ENCODE measurements at regions not wholly inside any gene's neighbourhood (a gene's known extent, or its start where the extent isn't known, plus 50 kb on each side); places are given as distances from the start of the nearest gene placed in this dataset.

- no peaks in the 10 kb centered on the region for H3K4me1 Mint-ChIP-seq
- no peak for ATAC-seq
- H3K4me3 Mint-ChIP-seq = no peak overlapping the region
- H3K9me3 Mint-ChIP-seq = no peaks in the 10 kb centered on the region
- H3K27ac Mint-ChIP-seq = no peak overlapping the region
- H3K27me3 Mint-ChIP-seq = peaks cover 19% of the 10 kb centered on the region
- H3K36me3 Mint-ChIP-seq = no peaks in the 10 kb centered on the region
Measured at GRCh38 chr10:70960783-70961570, 72.6 kb upstream of the PCBD1 start.

GRCh38 chr10:70962686-70963085 is 74.3 kb upstream of the PCBD1 start:
- Mint-ChIP-seq H3K9me3 (no peaks in the 10 kb centered on the region), H3K4me3 (no peak overlapping the region), H3K36me3 (no peaks in the 10 kb centered on the region), H3K27me3 (peaks cover 20% of the 10 kb centered on the region), H3K4me1 (no peaks in the 10 kb centered on the region), H3K27ac (no peak overlapping the region)
- no peak for ATAC-seq

- Mint-ChIP-seq H3K27ac (no peak overlapping the region), H3K9me3 (no peaks in the 10 kb centered on the region)
Measured at GRCh38 chr10:70963271-70963670, 74.9 kb upstream of the PCBD1 start.

GRCh38 chr10:70964245-70964644 is 75.9 kb upstream of the PCBD1 start:
- Mint-ChIP-seq H3K9me3 (no peaks in the 10 kb centered on the region), H3K4me1 (no peaks in the 10 kb centered on the region), H3K27ac (no peak overlapping the region), H3K36me3 (no peaks in the 10 kb centered on the region), H3K27me3 (peaks cover 31% of the 10 kb centered on the region), H3K4me3 (no peak overlapping the region)
- no peak for ATAC-seq

More at GRCh38 chr10:70963271-70963670, 74.9 kb upstream of the PCBD1 start:
- ATAC-seq = no peak
- peaks cover 22% of the 10 kb centered on the region for H3K27me3 Mint-ChIP-seq
- H3K4me3 Mint-ChIP-seq = no peak overlapping the region
- no peaks in the 10 kb centered on the region for H3K36me3 Mint-ChIP-seq
- no peaks in the 10 kb centered on the region for H3K4me1 Mint-ChIP-seq

- peaks cover 38% of the 10 kb centered on the region for H3K27me3 Mint-ChIP-seq
- ATAC-seq = no peak
Measured at GRCh38 chr10:70964881-70965280, 76.5 kb upstream of the PCBD1 start.

GRCh38 chr10:70965566-70965965 is 77.2 kb upstream of the PCBD1 start:
- ATAC-seq = no peak
- Mint-ChIP-seq H3K9me3 (no peaks in the 10 kb centered on the region), H3K4me3 (no peak overlapping the region), H3K4me1 (no peaks in the 10 kb centered on the region), H3K27me3 (peaks cover 45% of the 10 kb centered on the region), H3K27ac (no peak overlapping the region), H3K36me3 (no peaks in the 10 kb centered on the region)

More at GRCh38 chr10:70964881-70965280, 76.5 kb upstream of the PCBD1 start:
- Mint-ChIP-seq H3K4me3 (no peak overlapping the region), H3K27ac (no peak overlapping the region), H3K9me3 (no peaks in the 10 kb centered on the region), H3K36me3 (no peaks in the 10 kb centered on the region), H3K4me1 (no peaks in the 10 kb centered on the region)

- Mint-ChIP-seq H3K27ac (no peak overlapping the region), H3K9me3 (no peaks in the 10 kb centered on the region), H3K27me3 (peaks cover 46% of the 10 kb centered on the region), H3K36me3 (no peaks in the 10 kb centered on the region), H3K4me1 (no peaks in the 10 kb centered on the region), H3K4me3 (no peak overlapping the region)
- no peak for ATAC-seq
Measured at GRCh38 chr10:70966646-70967553, 78.5 kb upstream of the PCBD1 start.

GRCh38 chr10:70967591-70968587 is 79.5 kb upstream of the PCBD1 start:
- H3K9me3 Mint-ChIP-seq = no peaks in the 10 kb centered on the region
- H3K4me3 Mint-ChIP-seq = no peak overlapping the region
- H3K4me1 Mint-ChIP-seq = no peaks in the 10 kb centered on the region
- H3K27ac Mint-ChIP-seq = no peak overlapping the region
- no peaks in the 10 kb centered on the region for H3K36me3 Mint-ChIP-seq
- H3K27me3 Mint-ChIP-seq = peaks cover 41% of the 10 kb centered on the region
- ATAC-seq = no peak

GRCh38 chr10:70969188-70969587 is 80.8 kb upstream of the PCBD1 start:
- peaks cover 34% of the 10 kb centered on the region for H3K27me3 Mint-ChIP-seq
- H3K4me1 Mint-ChIP-seq = no peaks in the 10 kb centered on the region
- no peak overlapping the region for H3K27ac Mint-ChIP-seq
- no peak overlapping the region for H3K4me3 Mint-ChIP-seq
- no peak for ATAC-seq
- no peaks in the 10 kb centered on the region for H3K36me3 Mint-ChIP-seq
- no peaks in the 10 kb centered on the region for H3K9me3 Mint-ChIP-seq

- Mint-ChIP-seq H3K27ac (no peak overlapping the region), H3K36me3 (no peaks in the 10 kb centered on the region), H3K9me3 (peaks cover under 1% of the 10 kb centered on the region)
Measured at GRCh38 chr10:70970830-70971229, 82.5 kb upstream of the PCBD1 start.

GRCh38 chr10:70973275-70973674 is 84.9 kb upstream of the PCBD1 start:
- H3K4me3 Mint-ChIP-seq = no peak overlapping the region
- no peak overlapping the region for H3K27ac Mint-ChIP-seq
- ATAC-seq = no peak
- H3K27me3 Mint-ChIP-seq = peaks cover 34% of the 10 kb centered on the region
- no peaks in the 10 kb centered on the region for H3K4me1 Mint-ChIP-seq
- peaks cover 6% of the 10 kb centered on the region for H3K9me3 Mint-ChIP-seq
- H3K36me3 Mint-ChIP-seq = no peaks in the 10 kb centered on the region

More at GRCh38 chr10:70970830-70971229, 82.5 kb upstream of the PCBD1 start:
- Mint-ChIP-seq H3K4me3 (no peak overlapping the region), H3K4me1 (no peaks in the 10 kb centered on the region), H3K27me3 (peaks cover 28% of the 10 kb centered on the region)
- ATAC-seq = no peak

- H3K27ac Mint-ChIP-seq = no peak overlapping the region
- H3K27me3 Mint-ChIP-seq = peaks cover 32% of the 10 kb centered on the region
- no peaks in the 10 kb centered on the region for H3K36me3 Mint-ChIP-seq
- no peak overlapping the region for H3K4me3 Mint-ChIP-seq
- peak; percentile 11 for ATAC-seq
- no peaks in the 10 kb centered on the region for H3K4me1 Mint-ChIP-seq
- peaks cover 6% of the 10 kb centered on the region for H3K9me3 Mint-ChIP-seq
Measured at GRCh38 chr10:70974351-70974901, 86.1 kb upstream of the PCBD1 start.

GRCh38 chr10:70974920-70975319 is 86.6 kb upstream of the PCBD1 start:
- ATAC-seq = peak; percentile 25
- H3K9me3 Mint-ChIP-seq = peaks cover 6% of the 10 kb centered on the region
- H3K4me1 Mint-ChIP-seq = no peaks in the 10 kb centered on the region
- H3K27ac Mint-ChIP-seq = no peak overlapping the region
- H3K36me3 Mint-ChIP-seq = no peaks in the 10 kb centered on the region
- H3K27me3 Mint-ChIP-seq = peaks cover 28% of the 10 kb centered on the region
- no peak overlapping the region for H3K4me3 Mint-ChIP-seq

GRCh38 chr10:70976063-70976695 is 87.8 kb upstream of the PCBD1 start:
- Mint-ChIP-seq H3K36me3 (no peaks in the 10 kb centered on the region), H3K4me3 (no peak overlapping the region), H3K4me1 (no peaks in the 10 kb centered on the region), H3K27ac (no peak overlapping the region), H3K9me3 (peaks cover 6% of the 10 kb centered on the region), H3K27me3 (peaks cover 21% of the 10 kb centered on the region)
- ATAC-seq = no peak

All from stimulated activated memory B cell treated with anti-CD40 and anti-IgM and Interleukin-4, amounts not matched to agents 10 μg/mL and 1 μg/mL and 100 μg/mL, for 72 hours (primary cell).